SKM-1 treated with dmso at 0.1 percent for 144 hours (cell line): ENCODE measurements at regions not wholly inside any gene's neighbourhood (a gene's known extent, or its start where the extent isn't known, plus 50 kb on each side); places are given as distances from the start of the nearest gene placed in this dataset.
A peak's percentile ranks its signal among the peaks of the same experiment; 100 is the strongest.

ENCODE experiments used
- DNase-seq: peaks from one replicate; lab custom pipeline; 2025; ENCODE audit not compliant: unreplicated experiment; lab: John Stamatoyannopoulos, UW

GRCh38 chr13:78802912-78803311, 144.0 kb upstream of the OBI1 start:
- DNase-seq, result no peak

- DNase-seq, result no peak
Observed at GRCh38 chr13:78787190-78787589, 128.2 kb upstream of the OBI1 start.

GRCh38 chr13:78786459-78786858, 127.5 kb upstream of the OBI1 start:
- no peak for DNase-seq

- no peak for DNase-seq
Observed at GRCh38 chr13:78785764-78786163, 126.8 kb upstream of the OBI1 start.

GRCh38 chr13:78784014-78784750, 125.2 kb upstream of the OBI1 start:
- no peak for DNase-seq

GRCh38 chr13:78780708-78781107, 121.8 kb upstream of the OBI1 start:
- no peak for DNase-seq

GRCh38 chr13:78779608-78780007, 120.7 kb upstream of the OBI1 start:
- no peak for DNase-seq

GRCh38 chr13:78777976-78778375, 119.0 kb upstream of the OBI1 start:
- no peak for DNase-seq

- no peak for DNase-seq
Observed at GRCh38 chr13:78777396-78777795, 118.4 kb upstream of the OBI1 start.

GRCh38 chr13:78772933-78773332, 114.0 kb upstream of the OBI1 start:
- no peak for DNase-seq

GRCh38 chr13:78770601-78771000, 111.6 kb upstream of the OBI1 start:
- DNase-seq, result peak; percentile 86

GRCh38 chr13:78768950-78769349, 110.0 kb upstream of the OBI1 start:
- DNase-seq, result no peak

- no peak for DNase-seq
Observed at GRCh38 chr13:78764665-78765064, 105.7 kb upstream of the OBI1 start.

GRCh38 chr13:78762825-78763224, 103.9 kb upstream of the OBI1 start:
- no peak for DNase-seq

GRCh38 chr13:78759704-78760103, 100.7 kb upstream of the OBI1 start:
- DNase-seq, result no peak

GRCh38 chr13:78758549-78758948, 99.6 kb upstream of the OBI1 start:
- no peak for DNase-seq

- DNase-seq, result no peak
Observed at GRCh38 chr13:78753435-78753834, 94.5 kb upstream of the OBI1 start.

GRCh38 chr13:78750735-78751134, 91.8 kb upstream of the OBI1 start:
- no peak for DNase-seq

- DNase-seq, result no peak
Observed at GRCh38 chr13:78743973-78744372, 85.0 kb upstream of the OBI1 start.

- DNase-seq, result no peak
Observed at GRCh38 chr13:78742659-78743058, 83.7 kb upstream of the OBI1 start.

- DNase-seq, result no peak
Observed at GRCh38 chr13:78736142-78736541, 77.2 kb upstream of the OBI1 start.

GRCh38 chr13:78732445-78733017, 73.6 kb upstream of the OBI1 start:
- DNase-seq, result no peak

GRCh38 chr13:78722700-78723099, 63.7 kb upstream of the OBI1 start:
- no peak for DNase-seq
